ENCODE measurements at regions not wholly inside any gene's neighbourhood (a gene's known extent, or its start where the extent isn't known, plus 50 kb on each side); places are given as distances from the start of the nearest gene placed in this dataset.

DNA sequence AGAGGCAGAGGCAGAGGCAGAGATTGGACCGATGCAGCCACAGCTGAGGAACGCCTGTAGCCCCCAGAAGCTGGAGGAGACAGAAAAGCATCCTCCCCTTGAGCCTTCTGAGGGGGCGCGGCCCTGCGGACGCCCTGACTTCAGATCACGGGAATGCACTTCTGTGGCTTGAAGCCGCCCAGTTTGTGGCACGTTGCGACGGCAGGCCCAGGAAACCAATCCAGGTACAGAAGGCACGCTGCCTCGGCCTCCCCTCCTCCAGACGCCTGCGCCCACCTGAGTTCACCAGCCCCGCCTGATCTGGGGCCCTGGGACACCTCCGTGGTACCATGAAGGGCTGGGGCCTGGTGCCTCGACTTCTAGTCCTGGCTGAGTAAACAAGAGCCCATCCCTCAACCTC is 82.0 kb downstream of the NCOR2 start:
- TF ChIP-seq, protein P1, sequence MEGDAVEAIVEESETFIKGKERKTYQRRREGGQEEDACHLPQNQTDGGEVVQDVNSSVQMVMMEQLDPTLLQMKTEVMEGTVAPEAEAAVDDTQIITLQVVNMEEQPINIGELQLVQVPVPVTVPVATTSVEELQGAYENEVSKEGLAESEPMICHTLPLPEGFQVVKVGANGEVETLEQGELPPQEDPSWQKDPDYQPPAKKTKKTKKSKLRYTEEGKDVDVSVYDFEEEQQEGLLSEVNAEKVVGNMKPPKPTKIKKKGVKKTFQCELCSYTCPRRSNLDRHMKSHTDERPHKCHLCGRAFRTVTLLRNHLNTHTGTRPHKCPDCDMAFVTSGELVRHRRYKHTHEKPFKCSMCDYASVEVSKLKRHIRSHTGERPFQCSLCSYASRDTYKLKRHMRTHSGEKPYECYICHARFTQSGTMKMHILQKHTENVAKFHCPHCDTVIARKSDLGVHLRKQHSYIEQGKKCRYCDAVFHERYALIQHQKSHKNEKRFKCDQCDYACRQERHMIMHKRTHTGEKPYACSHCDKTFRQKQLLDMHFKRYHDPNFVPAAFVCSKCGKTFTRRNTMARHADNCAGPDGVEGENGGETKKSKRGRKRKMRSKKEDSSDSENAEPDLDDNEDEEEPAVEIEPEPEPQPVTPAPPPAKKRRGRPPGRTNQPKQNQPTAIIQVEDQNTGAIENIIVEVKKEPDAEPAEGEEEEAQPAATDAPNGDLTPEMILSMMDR (IDR thresholded peaks at IDR 0.05; ENCODE audit: low read depth, low read length) = no peak
- in situ Hi-C loops (cut with HindIII; ENCODE audit: low sequenced_read_pairs) = no loop called here
- DNase-seq (ENCODE audit: low read depth, low spot score) = no peak
- no peak overlapping the region for H3K4me3 ChIP-seq (ENCODE audit: low read depth, low read length)

GRCh38 chr12:124484526-124484953 is 82.9 kb downstream of the NCOR2 start:
- TF ChIP-seq, protein P1 (IDR thresholded peaks at IDR 0.05; ENCODE audit: low read depth, low read length) = no peak
- H3K4me3 ChIP-seq (ENCODE audit: low read depth, low read length) = no peak overlapping the region
- no peak for DNase-seq (ENCODE audit: low read depth, low spot score)
- in situ Hi-C loops (cut with HindIII; ENCODE audit: low sequenced_read_pairs) = no loop called here

GRCh38 chr12:124484067-124484466 is 83.3 kb downstream of the NCOR2 start:
- no peak for DNase-seq (ENCODE audit: low read depth, low spot score)
- TF ChIP-seq, protein P1 (IDR thresholded peaks at IDR 0.05; ENCODE audit: low read depth, low read length) = no peak
- in situ Hi-C loops (cut with HindIII; ENCODE audit: low sequenced_read_pairs) = no loop called here
- H3K4me3 ChIP-seq (ENCODE audit: low read depth, low read length) = no peak overlapping the region

GRCh38 chr12:124482901-124483799 is 84.3 kb downstream of the NCOR2 start:
- in situ Hi-C loops (cut with HindIII; ENCODE audit: low sequenced_read_pairs) = no loop called here
- TF ChIP-seq, protein P1 (IDR thresholded peaks at IDR 0.05; ENCODE audit: low read depth, low read length) = no peak
- no peak for DNase-seq (ENCODE audit: low read depth, low spot score)
- no peak overlapping the region for H3K4me3 ChIP-seq (ENCODE audit: low read depth, low read length)

DNA sequence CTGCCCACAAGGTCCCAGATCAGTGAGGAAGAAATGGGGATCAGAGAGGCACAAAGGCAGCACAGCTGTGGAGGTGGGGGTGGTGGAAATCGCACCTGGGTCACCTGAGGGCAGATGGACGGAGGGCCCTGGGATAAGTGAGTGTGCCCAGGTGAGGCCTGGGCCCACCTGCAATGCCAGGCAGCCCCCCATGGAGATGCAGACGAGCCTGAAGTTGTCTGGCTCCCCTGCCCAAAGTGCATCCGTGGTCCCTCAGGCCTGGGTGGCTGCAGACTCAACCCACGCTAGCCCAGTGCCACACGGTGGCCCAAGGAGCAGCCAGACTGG is 84.9 kb downstream of the NCOR2 start:
- TF ChIP-seq, protein P1 (IDR thresholded peaks at IDR 0.05; ENCODE audit: low read depth, low read length) = no peak
- no peak for DNase-seq (ENCODE audit: low read depth, low spot score)
- H3K4me3 ChIP-seq (ENCODE audit: low read depth, low read length) = no peak overlapping the region
- in situ Hi-C loops (cut with HindIII; ENCODE audit: low sequenced_read_pairs) = no loop called here

DNA sequence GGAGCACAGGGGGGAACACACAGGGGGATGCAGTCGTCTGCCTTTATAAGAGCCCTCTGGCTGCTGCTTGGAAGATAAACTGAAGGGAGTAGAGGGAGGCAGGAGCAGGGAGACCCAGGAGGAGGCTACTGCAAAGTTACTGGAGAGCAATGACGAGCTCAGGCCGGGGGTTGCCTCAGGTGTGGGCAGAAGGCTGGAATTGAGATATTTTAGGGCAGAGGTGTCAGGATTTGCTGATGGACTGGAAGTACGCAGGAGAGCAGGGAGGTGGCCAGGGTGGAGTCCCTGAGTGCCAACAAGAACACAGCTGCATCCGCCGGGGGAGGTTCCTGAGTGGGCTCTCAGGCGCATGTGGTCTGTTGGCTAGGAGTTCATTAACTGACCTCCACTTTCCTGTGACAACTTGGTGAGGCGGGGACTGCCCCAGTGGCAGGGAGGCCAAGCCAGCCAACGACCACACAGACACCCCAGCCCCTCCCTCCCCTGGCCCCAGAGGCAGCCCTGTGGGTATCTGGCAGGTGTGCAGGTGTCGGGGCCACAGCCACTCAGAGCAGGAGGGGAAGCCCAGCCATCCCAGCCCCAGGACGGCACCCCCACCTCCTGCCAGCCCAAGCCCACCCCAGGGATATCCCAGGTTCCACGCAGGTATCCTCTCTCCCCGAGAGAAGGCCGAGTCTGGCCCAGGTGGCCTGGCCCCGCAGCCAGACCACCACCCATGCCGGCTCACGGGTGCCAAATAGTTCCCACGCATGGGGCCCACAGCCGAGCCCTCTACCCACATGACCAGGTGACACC is 85.4 kb downstream of the NCOR2 start:
- H3K4me3 ChIP-seq (ENCODE audit: low read depth, low read length) = no peak overlapping the region
- no peak for DNase-seq (ENCODE audit: low read depth, low spot score)
- in situ Hi-C loops (cut with HindIII; ENCODE audit: low sequenced_read_pairs) = no loop called here
- TF ChIP-seq, protein P1 (IDR thresholded peaks at IDR 0.05; ENCODE audit: low read depth, low read length) = no peak
